ENCODE measurements at regions not wholly inside any gene's neighbourhood (a gene's known extent, or its start where the extent isn't known, plus 50 kb on each side); places are given as distances from the start of the nearest gene placed in this dataset.

DNA sequence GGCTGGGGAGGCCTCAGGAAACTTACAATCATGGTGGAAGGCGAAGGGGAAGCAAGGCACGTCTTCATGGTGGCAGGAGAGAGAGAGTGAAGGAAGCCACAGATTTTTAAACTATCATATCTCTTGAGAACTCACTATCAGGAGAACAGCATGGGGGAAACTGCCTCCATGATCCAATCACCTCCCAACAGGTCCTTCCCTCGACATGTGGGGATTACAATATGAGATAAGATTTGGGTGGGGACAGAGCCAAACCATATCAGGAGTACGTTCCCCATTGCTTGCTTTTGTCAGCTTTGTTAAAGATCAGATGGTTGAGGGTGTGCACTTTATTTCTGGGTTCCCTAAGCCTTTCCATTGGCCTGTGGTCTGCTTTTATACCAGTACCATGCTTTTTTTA is 53.7 kb upstream of the E2F8 start (continued):
- TF ChIP-seq EGR1 (IDR thresholded peaks at IDR 0.05; ENCODE audit: borderline replicate concordance, low read depth, low read length): no peak
- TF ChIP-seq, protein P1, sequence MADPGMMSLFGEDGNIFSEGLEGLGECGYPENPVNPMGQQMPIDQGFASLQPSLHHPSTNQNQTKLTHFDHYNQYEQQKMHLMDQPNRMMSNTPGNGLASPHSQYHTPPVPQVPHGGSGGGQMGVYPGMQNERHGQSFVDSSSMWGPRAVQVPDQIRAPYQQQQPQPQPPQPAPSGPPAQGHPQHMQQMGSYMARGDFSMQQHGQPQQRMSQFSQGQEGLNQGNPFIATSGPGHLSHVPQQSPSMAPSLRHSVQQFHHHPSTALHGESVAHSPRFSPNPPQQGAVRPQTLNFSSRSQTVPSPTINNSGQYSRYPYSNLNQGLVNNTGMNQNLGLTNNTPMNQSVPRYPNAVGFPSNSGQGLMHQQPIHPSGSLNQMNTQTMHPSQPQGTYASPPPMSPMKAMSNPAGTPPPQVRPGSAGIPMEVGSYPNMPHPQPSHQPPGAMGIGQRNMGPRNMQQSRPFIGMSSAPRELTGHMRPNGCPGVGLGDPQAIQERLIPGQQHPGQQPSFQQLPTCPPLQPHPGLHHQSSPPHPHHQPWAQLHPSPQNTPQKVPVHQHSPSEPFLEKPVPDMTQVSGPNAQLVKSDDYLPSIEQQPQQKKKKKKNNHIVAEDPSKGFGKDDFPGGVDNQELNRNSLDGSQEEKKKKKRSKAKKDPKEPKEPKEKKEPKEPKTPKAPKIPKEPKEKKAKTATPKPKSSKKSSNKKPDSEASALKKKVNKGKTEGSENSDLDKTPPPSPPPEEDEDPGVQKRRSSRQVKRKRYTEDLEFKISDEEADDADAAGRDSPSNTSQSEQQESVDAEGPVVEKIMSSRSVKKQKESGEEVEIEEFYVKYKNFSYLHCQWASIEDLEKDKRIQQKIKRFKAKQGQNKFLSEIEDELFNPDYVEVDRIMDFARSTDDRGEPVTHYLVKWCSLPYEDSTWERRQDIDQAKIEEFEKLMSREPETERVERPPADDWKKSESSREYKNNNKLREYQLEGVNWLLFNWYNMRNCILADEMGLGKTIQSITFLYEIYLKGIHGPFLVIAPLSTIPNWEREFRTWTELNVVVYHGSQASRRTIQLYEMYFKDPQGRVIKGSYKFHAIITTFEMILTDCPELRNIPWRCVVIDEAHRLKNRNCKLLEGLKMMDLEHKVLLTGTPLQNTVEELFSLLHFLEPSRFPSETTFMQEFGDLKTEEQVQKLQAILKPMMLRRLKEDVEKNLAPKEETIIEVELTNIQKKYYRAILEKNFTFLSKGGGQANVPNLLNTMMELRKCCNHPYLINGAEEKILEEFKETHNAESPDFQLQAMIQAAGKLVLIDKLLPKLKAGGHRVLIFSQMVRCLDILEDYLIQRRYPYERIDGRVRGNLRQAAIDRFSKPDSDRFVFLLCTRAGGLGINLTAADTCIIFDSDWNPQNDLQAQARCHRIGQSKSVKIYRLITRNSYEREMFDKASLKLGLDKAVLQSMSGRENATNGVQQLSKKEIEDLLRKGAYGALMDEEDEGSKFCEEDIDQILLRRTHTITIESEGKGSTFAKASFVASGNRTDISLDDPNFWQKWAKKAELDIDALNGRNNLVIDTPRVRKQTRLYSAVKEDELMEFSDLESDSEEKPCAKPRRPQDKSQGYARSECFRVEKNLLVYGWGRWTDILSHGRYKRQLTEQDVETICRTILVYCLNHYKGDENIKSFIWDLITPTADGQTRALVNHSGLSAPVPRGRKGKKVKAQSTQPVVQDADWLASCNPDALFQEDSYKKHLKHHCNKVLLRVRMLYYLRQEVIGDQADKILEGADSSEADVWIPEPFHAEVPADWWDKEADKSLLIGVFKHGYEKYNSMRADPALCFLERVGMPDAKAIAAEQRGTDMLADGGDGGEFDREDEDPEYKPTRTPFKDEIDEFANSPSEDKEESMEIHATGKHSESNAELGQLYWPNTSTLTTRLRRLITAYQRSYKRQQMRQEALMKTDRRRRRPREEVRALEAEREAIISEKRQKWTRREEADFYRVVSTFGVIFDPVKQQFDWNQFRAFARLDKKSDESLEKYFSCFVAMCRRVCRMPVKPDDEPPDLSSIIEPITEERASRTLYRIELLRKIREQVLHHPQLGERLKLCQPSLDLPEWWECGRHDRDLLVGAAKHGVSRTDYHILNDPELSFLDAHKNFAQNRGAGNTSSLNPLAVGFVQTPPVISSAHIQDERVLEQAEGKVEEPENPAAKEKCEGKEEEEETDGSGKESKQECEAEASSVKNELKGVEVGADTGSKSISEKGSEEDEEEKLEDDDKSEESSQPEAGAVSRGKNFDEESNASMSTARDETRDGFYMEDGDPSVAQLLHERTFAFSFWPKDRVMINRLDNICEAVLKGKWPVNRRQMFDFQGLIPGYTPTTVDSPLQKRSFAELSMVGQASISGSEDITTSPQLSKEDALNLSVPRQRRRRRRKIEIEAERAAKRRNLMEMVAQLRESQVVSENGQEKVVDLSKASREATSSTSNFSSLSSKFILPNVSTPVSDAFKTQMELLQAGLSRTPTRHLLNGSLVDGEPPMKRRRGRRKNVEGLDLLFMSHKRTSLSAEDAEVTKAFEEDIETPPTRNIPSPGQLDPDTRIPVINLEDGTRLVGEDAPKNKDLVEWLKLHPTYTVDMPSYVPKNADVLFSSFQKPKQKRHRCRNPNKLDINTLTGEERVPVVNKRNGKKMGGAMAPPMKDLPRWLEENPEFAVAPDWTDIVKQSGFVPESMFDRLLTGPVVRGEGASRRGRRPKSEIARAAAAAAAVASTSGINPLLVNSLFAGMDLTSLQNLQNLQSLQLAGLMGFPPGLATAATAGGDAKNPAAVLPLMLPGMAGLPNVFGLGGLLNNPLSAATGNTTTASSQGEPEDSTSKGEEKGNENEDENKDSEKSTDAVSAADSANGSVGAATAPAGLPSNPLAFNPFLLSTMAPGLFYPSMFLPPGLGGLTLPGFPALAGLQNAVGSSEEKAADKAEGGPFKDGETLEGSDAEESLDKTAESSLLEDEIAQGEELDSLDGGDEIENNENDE (IDR thresholded peaks at IDR 0.05; ENCODE audit: insufficient replicate concordance, low read length): no peak
- TF ChIP-seq, protein P2, sequence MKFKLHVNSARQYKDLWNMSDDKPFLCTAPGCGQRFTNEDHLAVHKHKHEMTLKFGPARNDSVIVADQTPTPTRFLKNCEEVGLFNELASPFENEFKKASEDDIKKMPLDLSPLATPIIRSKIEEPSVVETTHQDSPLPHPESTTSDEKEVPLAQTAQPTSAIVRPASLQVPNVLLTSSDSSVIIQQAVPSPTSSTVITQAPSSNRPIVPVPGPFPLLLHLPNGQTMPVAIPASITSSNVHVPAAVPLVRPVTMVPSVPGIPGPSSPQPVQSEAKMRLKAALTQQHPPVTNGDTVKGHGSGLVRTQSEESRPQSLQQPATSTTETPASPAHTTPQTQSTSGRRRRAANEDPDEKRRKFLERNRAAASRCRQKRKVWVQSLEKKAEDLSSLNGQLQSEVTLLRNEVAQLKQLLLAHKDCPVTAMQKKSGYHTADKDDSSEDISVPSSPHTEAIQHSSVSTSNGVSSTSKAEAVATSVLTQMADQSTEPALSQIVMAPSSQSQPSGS (IDR thresholded peaks at IDR 0.05; ENCODE audit: low read length): no peak
